ENCODE measurements at regions not wholly inside any gene's neighbourhood (a gene's known extent, or its start where the extent isn't known, plus 50 kb on each side); places are given as distances from the start of the nearest gene placed in this dataset.

DNA sequence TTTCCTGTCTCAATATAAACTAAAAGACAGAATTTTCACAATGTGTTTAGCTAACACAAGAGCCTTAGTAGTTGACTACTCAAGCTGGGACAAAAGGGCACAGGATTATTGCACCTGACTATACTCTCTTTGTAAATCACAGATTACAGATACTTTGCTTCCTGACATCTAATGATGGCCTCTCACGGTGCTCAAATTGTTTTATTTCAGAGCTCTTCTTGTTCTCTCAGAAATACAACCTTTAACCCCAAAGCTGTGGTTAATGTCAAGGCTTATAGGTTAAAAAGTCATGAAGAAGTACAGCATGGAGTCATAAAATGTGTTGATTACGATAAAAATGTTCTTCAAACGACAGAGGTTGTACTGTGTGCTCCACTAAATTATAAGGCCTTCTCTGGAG, 89.9 kb upstream of the CPNE8 start:
- no peak for ATAC-seq
- 20 to 32% (median 27%) methylated on average over 3 of the region's 3 CpGs for WGBS, 3 donors

DNA sequence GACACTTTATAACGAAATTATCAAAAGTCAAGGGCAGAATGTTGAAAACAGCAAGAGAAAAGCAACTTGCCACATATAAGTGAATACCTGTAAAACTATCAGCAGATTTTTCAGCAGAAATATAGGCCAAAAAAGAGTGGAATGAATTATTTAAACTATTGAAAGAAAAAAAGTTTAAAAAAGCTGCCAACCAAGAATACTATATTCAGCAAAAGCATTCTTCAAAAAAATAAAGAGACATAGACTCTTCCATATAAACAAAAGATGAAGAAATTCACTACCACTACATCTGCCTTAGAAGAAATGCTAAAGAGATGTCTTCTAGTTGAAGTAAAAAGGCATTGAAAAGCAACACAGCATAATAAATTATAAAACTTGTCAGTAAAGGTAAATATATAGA, 80.6 kb upstream of the CPNE8 start:
- DNase-seq = no peak
- 82 to 96% (median 86%) methylated on average over 1 of the region's 1 CpG for WGBS, 3 donors

More for the DNA sequence above, 89.9 kb upstream of the CPNE8 start:
- no peak for DNase-seq
- TF ChIP-seq, protein P1, sequence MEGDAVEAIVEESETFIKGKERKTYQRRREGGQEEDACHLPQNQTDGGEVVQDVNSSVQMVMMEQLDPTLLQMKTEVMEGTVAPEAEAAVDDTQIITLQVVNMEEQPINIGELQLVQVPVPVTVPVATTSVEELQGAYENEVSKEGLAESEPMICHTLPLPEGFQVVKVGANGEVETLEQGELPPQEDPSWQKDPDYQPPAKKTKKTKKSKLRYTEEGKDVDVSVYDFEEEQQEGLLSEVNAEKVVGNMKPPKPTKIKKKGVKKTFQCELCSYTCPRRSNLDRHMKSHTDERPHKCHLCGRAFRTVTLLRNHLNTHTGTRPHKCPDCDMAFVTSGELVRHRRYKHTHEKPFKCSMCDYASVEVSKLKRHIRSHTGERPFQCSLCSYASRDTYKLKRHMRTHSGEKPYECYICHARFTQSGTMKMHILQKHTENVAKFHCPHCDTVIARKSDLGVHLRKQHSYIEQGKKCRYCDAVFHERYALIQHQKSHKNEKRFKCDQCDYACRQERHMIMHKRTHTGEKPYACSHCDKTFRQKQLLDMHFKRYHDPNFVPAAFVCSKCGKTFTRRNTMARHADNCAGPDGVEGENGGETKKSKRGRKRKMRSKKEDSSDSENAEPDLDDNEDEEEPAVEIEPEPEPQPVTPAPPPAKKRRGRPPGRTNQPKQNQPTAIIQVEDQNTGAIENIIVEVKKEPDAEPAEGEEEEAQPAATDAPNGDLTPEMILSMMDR (IDR thresholded peaks at IDR 0.05) = no peak
- Histone ChIP-seq H3K4me3 (no peak overlapping the region), H3K36me3 (ENCODE audit: insufficient read depth in 1 of 2, low read depth in 1 of 2) (no peaks in the 10 kb centered on the region), H3K9me3 (peaks cover 7% of the 10 kb centered on the region), H3K4me1 (no peaks in the 10 kb centered on the region), H3K27me3 (ENCODE audit: insufficient read depth in 3 of 3, low read length in 2 of 3) (no peaks in the 10 kb centered on the region), H3K27ac (no peak overlapping the region)
- intact Hi-C loops (cut with DNase I) = no loop called here

DNA sequence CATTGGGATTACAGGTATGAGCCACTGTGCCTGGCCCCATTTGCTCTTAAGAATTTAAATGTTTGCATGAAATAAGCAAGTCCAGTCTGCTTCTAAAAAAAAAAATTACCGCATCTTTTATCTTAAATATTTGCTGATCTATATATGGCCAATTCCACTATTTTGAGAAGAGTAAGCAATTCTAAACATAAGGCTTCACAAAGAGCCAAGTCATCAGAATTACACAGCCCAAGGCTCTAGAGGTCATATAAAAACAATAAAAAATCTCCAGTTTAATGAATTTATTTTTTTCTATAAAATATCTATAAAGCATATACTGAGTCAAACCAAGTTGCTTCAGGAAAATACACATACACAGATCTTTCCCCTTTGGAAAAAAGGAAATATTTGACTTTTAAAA, 79.0 kb upstream of the CPNE8 start:
- H3K36me3 ChIP-seq (ENCODE audit: insufficient read depth in 1 of 2, low read depth in 1 of 2) = no peaks in the 10 kb centered on the region
- ATAC-seq (no peak), DNase-seq (no peak)
- TF ChIP-seq, protein P1 (IDR thresholded peaks at IDR 0.05) = no peak
- no peak overlapping the region for H3K4me3 ChIP-seq
- 100% methylated on average over 1 of the region's 1 CpG for WGBS, 3 donors
- peaks cover 14% of the 10 kb centered on the region for H3K9me3 ChIP-seq
- no peaks in the 10 kb centered on the region for H3K27me3 ChIP-seq (ENCODE audit: insufficient read depth in 3 of 3, low read length in 2 of 3)
- H3K27ac ChIP-seq = no peak overlapping the region
- intact Hi-C loops (cut with DNase I) = no loop called here
- H3K4me1 ChIP-seq = no peaks in the 10 kb centered on the region

More for the DNA sequence above, 80.6 kb upstream of the CPNE8 start:
- Histone ChIP-seq H3K9me3 (peaks cover 14% of the 10 kb centered on the region), H3K27ac (no peak overlapping the region), H3K4me1 (no peaks in the 10 kb centered on the region), H3K36me3 (ENCODE audit: insufficient read depth in 1 of 2, low read depth in 1 of 2) (no peaks in the 10 kb centered on the region), H3K4me3 (no peak overlapping the region), H3K27me3 (ENCODE audit: insufficient read depth in 3 of 3, low read length in 2 of 3) (no peaks in the 10 kb centered on the region)
- intact Hi-C loops (cut with DNase I) = no loop called here
- ATAC-seq = no peak
- TF ChIP-seq, protein P1 (IDR thresholded peaks at IDR 0.05) = no peak

DNA sequence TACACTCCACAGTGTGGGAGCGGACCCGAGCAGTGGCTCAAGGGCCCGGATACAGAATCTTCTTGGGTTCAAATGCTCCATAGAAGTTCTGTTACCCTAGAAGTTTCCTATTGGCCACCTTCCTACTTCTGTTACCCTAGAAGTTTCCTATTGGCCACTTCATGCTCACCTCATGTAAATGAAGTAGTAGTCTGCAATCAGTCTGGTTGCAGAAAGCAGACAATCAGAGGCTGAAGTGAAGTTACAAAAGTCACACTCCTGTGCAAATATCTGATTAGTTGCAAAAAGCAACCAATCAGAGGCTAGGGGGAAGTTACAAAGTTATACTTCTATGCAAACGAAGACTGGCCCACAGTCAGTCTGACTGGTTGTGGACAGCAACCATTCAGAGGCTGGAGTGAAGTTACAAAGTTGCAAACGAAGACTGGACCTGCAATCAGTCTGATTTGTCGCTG, 77.8 kb upstream of the CPNE8 start:
- WGBS, 3 donors = 76 to 86% (median 79%) methylated on average over 6 of the region's 6 CpGs
- ATAC-seq (no peak), DNase-seq (no peak)
- intact Hi-C loops (cut with DNase I) = no loop called here
- H3K9me3 ChIP-seq = peaks cover 14% of the 10 kb centered on the region
- no peaks in the 10 kb centered on the region for H3K36me3 ChIP-seq (ENCODE audit: insufficient read depth in 1 of 2, low read depth in 1 of 2)
- H3K27me3 ChIP-seq (ENCODE audit: insufficient read depth in 3 of 3, low read length in 2 of 3) = no peaks in the 10 kb centered on the region
- no peak overlapping the region for H3K27ac ChIP-seq
- no peaks in the 10 kb centered on the region for H3K4me1 ChIP-seq
- TF ChIP-seq, protein P1 (IDR thresholded peaks at IDR 0.05) = no peak
- no peak overlapping the region for H3K4me3 ChIP-seq

DNA sequence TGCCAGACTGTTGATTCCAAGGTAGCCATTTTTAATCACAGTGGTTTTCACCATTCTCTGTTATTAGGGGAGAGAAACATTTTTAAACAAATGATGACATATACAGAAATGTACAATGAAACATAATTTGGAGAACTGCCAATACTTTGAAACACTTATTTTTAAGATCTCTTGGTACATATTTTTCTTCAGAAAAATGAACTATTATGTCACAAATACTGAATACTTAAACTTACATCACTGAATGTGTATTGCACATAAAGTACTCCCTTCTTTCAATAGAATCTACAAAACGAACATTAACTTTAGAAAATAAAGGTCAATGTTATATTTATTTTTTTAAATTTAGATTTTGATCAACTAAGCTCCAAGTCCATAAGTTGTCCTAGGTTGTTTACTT, 71.7 kb upstream of the CPNE8 start:
- ATAC-seq (no peak), DNase-seq (no peak)
- Histone ChIP-seq H3K4me3 (no peak overlapping the region), H3K9me3 (no peaks in the 10 kb centered on the region), H3K4me1 (no peaks in the 10 kb centered on the region), H3K27me3 (ENCODE audit: insufficient read depth in 3 of 3, low read length in 2 of 3) (peaks cover 0 to 3% (median 0%) of the 10 kb centered on the region in 3 donors), H3K36me3 (ENCODE audit: insufficient read depth in 1 of 2, low read depth in 1 of 2) (no peaks in the 10 kb centered on the region), H3K27ac (no peak overlapping the region)
- 29 to 52% (median 31%) methylated on average over 1 of the region's 1 CpG for WGBS, 3 donors
- TF ChIP-seq, protein P1 (IDR thresholded peaks at IDR 0.05) = no peak
- intact Hi-C loops (cut with DNase I) = no loop called here

Data from psoas muscle (tissue), 7 donors.